CD14-positive monocyte (primary cell): ENCODE measurements at regions not wholly inside any gene's neighbourhood (a gene's known extent, or its start where the extent isn't known, plus 50 kb on each side); places are given as distances from the start of the nearest gene placed in this dataset.

Source experiments
- DNase-seq, 3 donors: peaks; one replicate each; pipeline ENCODE4 v3.0.0-alpha.2; 2011 to 2022
- H2AFZ ChIP-seq: 2 replicates; pipeline ENCODE4 v1.6.0; 2012; ENCODE audit warnings: mild to moderate bottlenecking, low read depth, low read length, inconsistent platforms; ENCODE audit not compliant: insufficient read depth, poor library complexity, severe bottlenecking
- H3K27ac ChIP-seq, 2 donors: 1 replicate in 1 of 2; 2 replicates in 1 of 2; pipeline ENCODE4 v1.5.1; 2012 to 2013; ENCODE audit warnings: low read length in 2 of 2, control low read depth in 1 of 2, inconsistent platforms in 1 of 2, low read depth in 1 of 2, mild to moderate bottlenecking in 1 of 2
- H3K27me3 ChIP-seq, 2 donors: one replicate each; pipeline versions ENCODE4 v1.6.0 to v1.6.1; 2011 to 2013; ENCODE audit warnings: low read length in 2 of 2; ENCODE audit not compliant: control insufficient read depth in 2 of 2, insufficient read depth in 2 of 2
- H3K36me3 ChIP-seq, 2 donors: replicated peaks in 1 of 2; 1 replicate in 1 of 2; 2 replicates in 1 of 2; pipeline versions ENCODE4 v1.5.1 to v1.6.1; 2012 to 2013; ENCODE audit warnings: low read length in 2 of 2, control low read depth in 1 of 2, inconsistent platforms in 1 of 2, mild to moderate bottlenecking in 1 of 2; ENCODE audit not compliant: insufficient read depth in 2 of 2, control insufficient read depth in 1 of 2
- H3K4me1 ChIP-seq, 2 donors: 1 replicate in 1 of 2; 2 replicates in 1 of 2; pipeline versions ENCODE4 v1.5.1 to v1.6.1; 2012 to 2013; ENCODE audit warnings: low read length in 2 of 2, control low read depth in 1 of 2, inconsistent platforms in 1 of 2, mild to moderate bottlenecking in 1 of 2, moderate library complexity in 1 of 2; ENCODE audit not compliant: insufficient read depth in 2 of 2, control insufficient read depth in 1 of 2
- H3K4me2 ChIP-seq: replicated peaks from 2 replicates; pipeline ENCODE3; 2012; ENCODE audit warnings: low read length, moderate library complexity, mild to moderate bottlenecking; ENCODE audit not compliant: poor library complexity, severe bottlenecking; ENCODE audit errors: extremely low read depth
- H3K4me3 ChIP-seq, 3 experiments: fragments of 200-600 bp in 1 of 3; sonication (generic) in 1 of 3; replicated peaks in 1 of 3; 1 replicate in 2 of 3; 2 replicates in 1 of 3; pipeline ENCODE4 v1.5.1; 2011 to 2013; ENCODE audit warnings: low read length in 3 of 3, mild to moderate bottlenecking in 3 of 3, control low read depth in 2 of 3, low read depth in 2 of 3, inconsistent platforms in 1 of 3, moderate library complexity in 1 of 3
- H3K79me2 ChIP-seq: 2 replicates; pipeline ENCODE4 v1.6.0; 2012; ENCODE audit warnings: mild to moderate bottlenecking, control low read depth, inconsistent platforms, low read length, moderate library complexity; ENCODE audit not compliant: insufficient read depth
- H3K9ac ChIP-seq: 2 replicates; pipeline ENCODE4 v1.6.0; 2017; ENCODE audit warnings: low read length, mild to moderate bottlenecking; ENCODE audit not compliant: insufficient read depth, poor library complexity, severe bottlenecking
- H3K9me3 ChIP-seq, 2 donors: replicated peaks in 1 of 2; 1 replicate in 1 of 2; 2 replicates in 1 of 2; pipeline versions ENCODE4 v1.5.1 to v1.6.1; 2012 to 2013; ENCODE audit warnings: low read length in 2 of 2, control low read depth in 1 of 2; ENCODE audit not compliant: control insufficient read depth in 1 of 2, insufficient read depth in 1 of 2
- H4K20me1 ChIP-seq: 2 replicates; pipeline ENCODE4 v1.6.0; 2012; ENCODE audit warnings: mild to moderate bottlenecking, low read length, control low read depth, moderate library complexity; ENCODE audit not compliant: insufficient read depth
- H3K27ac Mint-ChIP-seq, 7 donors: one replicate each; pipeline ENCODE4 v1.8.0; 2020; ENCODE audit warnings: mild to moderate bottlenecking in 7 of 7, mixed read lengths in 7 of 7, moderate library complexity in 6 of 7, inconsistent platforms in 2 of 7
- H3K27me3 Mint-ChIP-seq, 3 donors: one replicate each; pipeline ENCODE4 v1.8.0; 2021 to 2022; ENCODE audit warnings: low read depth in 3 of 3, mild to moderate bottlenecking in 3 of 3, mixed read lengths in 3 of 3, moderate library complexity in 3 of 3, inconsistent platforms in 1 of 3
- H3K36me3 Mint-ChIP-seq, 2 donors: one replicate each; pipeline ENCODE4 v1.8.0; 2020; ENCODE audit warnings: mixed read lengths in 2 of 2, inconsistent platforms in 1 of 2, mild to moderate bottlenecking in 1 of 2
- H3K4me1 Mint-ChIP-seq: one replicate; pipeline ENCODE4 v1.8.0; 2020; ENCODE audit warnings: mild to moderate bottlenecking, mixed read lengths
- H3K4me3 Mint-ChIP-seq, 2 donors: one replicate each; pipeline ENCODE4 v1.8.0; 2020; ENCODE audit warnings: mild to moderate bottlenecking in 2 of 2, mixed read lengths in 2 of 2, moderate library complexity in 1 of 2
- H3K9me3 Mint-ChIP-seq, 7 donors: one replicate each; pipeline ENCODE4 v1.8.0; 2020 to 2022; ENCODE audit warnings: mixed read lengths in 7 of 7, mild to moderate bottlenecking in 6 of 7, moderate library complexity in 6 of 7, inconsistent platforms in 2 of 7
- CTCF ChIP-seq: fragments of 200-600 bp; IDR thresholded peaks from one replicate; pipeline ENCODE4 v1.8.0; 2022; ENCODE audit warnings: antibody characterized with exemption, mild to moderate bottlenecking
- WGBS: methylation state at CpG from one replicate; pipeline ENCODE4 v1.1.5; 2013; ENCODE audit warnings: missing lambda C conversion rate; ENCODE audit not compliant: insufficient coverage; 5-methylcytosine and 5-hydroxymethylcytosine counted together
- intact Hi-C, 2 donors: fragments of 100-400 bp; cut with micrococcal nuclease; formaldehyde crosslinking; loops; one replicate each; pipeline versions ENCODE4 v1.15.0 to v1.15.1; 2023

- Histone ChIP-seq H3K27me3 (no peaks in the 10 kb centered on the region), H3K4me3 (no peak overlapping the region), H3K36me3 (no peaks in the 10 kb centered on the region), H2AFZ (no peak overlapping the region), H3K79me2 (no peaks in the 10 kb centered on the region), H3K4me2 (no peak overlapping the region), H3K27ac (no peak overlapping the region), H4K20me1 (no peaks in the 10 kb centered on the region), H3K9me3 (peaks cover 5 to 11% of the 10 kb centered on the region in 2 donors), H3K9ac (no peak overlapping the region), H3K4me1 (no peaks in the 10 kb centered on the region)
- no peak for DNase-seq
- Mint-ChIP-seq H3K4me3 (no peak overlapping the region), H3K27me3 (peaks cover under 1 to 2% (median 2%) of the 10 kb centered on the region in 3 donors), H3K4me1 (peaks cover 3% of the 10 kb centered on the region), H3K36me3 (no peaks in the 10 kb centered on the region), H3K27ac (no peak overlapping the region), H3K9me3 (peaks cover 0 to 15% (median 8%) of the 10 kb centered on the region in 7 donors)
- no CpG with 5 or more reads among the region's 7 CpGs for WGBS
- intact Hi-C loops, result loop anchor here (5.0 to 10.0 kb wide), 3 partner anchors 290 to 360 kb away; no protein-coding TSS in a partner anchor
- no peak for TF ChIP-seq CTCF
These were observed 62.8 kb upstream of the PAXBP1 start for GRCh38 chr21:32834211-32834915.

- Histone ChIP-seq H3K27me3 (no peaks in the 10 kb centered on the region), H3K36me3 (no peaks in the 10 kb centered on the region), H3K9me3 (peaks cover 5 to 11% of the 10 kb centered on the region in 2 donors), H3K4me2 (no peak overlapping the region), H2AFZ (no peak overlapping the region), H3K27ac (no peak overlapping the region), H4K20me1 (no peaks in the 10 kb centered on the region), H3K79me2 (no peaks in the 10 kb centered on the region), H3K4me1 (no peaks in the 10 kb centered on the region), H3K9ac (no peak overlapping the region), H3K4me3 (no peak overlapping the region)
- Mint-ChIP-seq H3K4me1 (peaks cover 3% of the 10 kb centered on the region), H3K27ac (no peak overlapping the region), H3K36me3 (no peaks in the 10 kb centered on the region), H3K9me3 (peaks cover 0 to 15% (median 8%) of the 10 kb centered on the region in 7 donors), H3K4me3 (no peak overlapping the region), H3K27me3 (peaks cover 3 to 7% (median 5%) of the 10 kb centered on the region in 3 donors)
- no peak for TF ChIP-seq CTCF
- no peak for DNase-seq
- WGBS, result 96% methylated on average over 4 of the region's 5 CpGs
- intact Hi-C loops, result loop anchor here (5.0 to 10.0 kb wide), 4 partner anchors 290 to 612 kb away; no protein-coding TSS in a partner anchor
These were observed 63.3 kb upstream of the PAXBP1 start for GRCh38 chr21:32834916-32835235.
